RWPE2 (cell line): ENCODE measurements at regions not wholly inside any gene's neighbourhood (a gene's known extent, or its start where the extent isn't known, plus 50 kb on each side); places are given as distances from the start of the nearest gene placed in this dataset.

Source experiments
- ATAC-seq: fragments of 200-7000 bp; cut with Tn5 transposase; 3 replicates; pipeline ENCODE4 v1.9.1; 2021; ENCODE audit warnings: low read depth
- DNase-seq: peaks from one replicate; pipeline ENCODE4 v3.0.0-alpha.2; 2020; ENCODE audit warnings: low spot score
- H3K27ac ChIP-seq: fragments of 450-650 bp; 2 replicates; pipeline ENCODE4 v1.5.1; 2017; ENCODE audit warnings: mild to moderate bottlenecking; ENCODE audit not compliant: poor library complexity, severe bottlenecking
- H3K27me3 ChIP-seq: fragments of 250-450 bp; sonication (Bioruptor Pico); 2 replicates; pipeline ENCODE4 v1.5.1; 2021; ENCODE audit warnings: mild to moderate bottlenecking, moderate library complexity; ENCODE audit not compliant: insufficient read depth, poor library complexity, severe bottlenecking
- H3K36me3 ChIP-seq: fragments of 250-450 bp; sonication (Bioruptor Pico); 2 replicates; pipeline ENCODE4 v1.5.1; 2020; ENCODE audit warnings: low read depth, mild to moderate bottlenecking, moderate library complexity
- H3K4me1 ChIP-seq: fragments of 250-450 bp; sonication (Bioruptor Pico); 2 replicates; pipeline ENCODE4 v1.5.1; 2021; ENCODE audit warnings: mild to moderate bottlenecking, moderate library complexity; ENCODE audit not compliant: insufficient read depth, poor library complexity, severe bottlenecking
- H3K4me3 ChIP-seq: fragments of 250-450 bp; sonication (Bioruptor Pico); 2 replicates; pipeline ENCODE4 v1.5.1; 2021; ENCODE audit warnings: mild to moderate bottlenecking, moderate library complexity; ENCODE audit not compliant: severe bottlenecking
- H3K9me3 ChIP-seq: fragments of 250-450 bp; sonication (Bioruptor Pico); 2 replicates; pipeline ENCODE4 v1.5.1; 2021; ENCODE audit warnings: mild to moderate bottlenecking, moderate library complexity; ENCODE audit not compliant: severe bottlenecking
- TF ChIP-seq, protein P1 (sequence below): fragments of 450-650 bp; IDR thresholded peaks from one replicate; pipeline ENCODE4 v1.5.1; 2017; ENCODE audit warnings: mild to moderate bottlenecking, moderate library complexity; ENCODE audit not compliant: poor library complexity, severe bottlenecking

GRCh38 chr5:57386958-57387357, 95.7 kb downstream of the ACTBL2 start:
- no peak for DNase-seq
- no peak for ATAC-seq
- no peaks in the 10 kb centered on the region for H3K27me3 ChIP-seq
- TF ChIP-seq, protein P1, sequence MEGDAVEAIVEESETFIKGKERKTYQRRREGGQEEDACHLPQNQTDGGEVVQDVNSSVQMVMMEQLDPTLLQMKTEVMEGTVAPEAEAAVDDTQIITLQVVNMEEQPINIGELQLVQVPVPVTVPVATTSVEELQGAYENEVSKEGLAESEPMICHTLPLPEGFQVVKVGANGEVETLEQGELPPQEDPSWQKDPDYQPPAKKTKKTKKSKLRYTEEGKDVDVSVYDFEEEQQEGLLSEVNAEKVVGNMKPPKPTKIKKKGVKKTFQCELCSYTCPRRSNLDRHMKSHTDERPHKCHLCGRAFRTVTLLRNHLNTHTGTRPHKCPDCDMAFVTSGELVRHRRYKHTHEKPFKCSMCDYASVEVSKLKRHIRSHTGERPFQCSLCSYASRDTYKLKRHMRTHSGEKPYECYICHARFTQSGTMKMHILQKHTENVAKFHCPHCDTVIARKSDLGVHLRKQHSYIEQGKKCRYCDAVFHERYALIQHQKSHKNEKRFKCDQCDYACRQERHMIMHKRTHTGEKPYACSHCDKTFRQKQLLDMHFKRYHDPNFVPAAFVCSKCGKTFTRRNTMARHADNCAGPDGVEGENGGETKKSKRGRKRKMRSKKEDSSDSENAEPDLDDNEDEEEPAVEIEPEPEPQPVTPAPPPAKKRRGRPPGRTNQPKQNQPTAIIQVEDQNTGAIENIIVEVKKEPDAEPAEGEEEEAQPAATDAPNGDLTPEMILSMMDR = no peak
- H3K27ac ChIP-seq = no peak overlapping the region
- no peaks in the 10 kb centered on the region for H3K9me3 ChIP-seq
- no peaks in the 10 kb centered on the region for H3K36me3 ChIP-seq
- peaks cover 15% of the 10 kb centered on the region for H3K4me1 ChIP-seq
- no peak overlapping the region for H3K4me3 ChIP-seq

DNA sequence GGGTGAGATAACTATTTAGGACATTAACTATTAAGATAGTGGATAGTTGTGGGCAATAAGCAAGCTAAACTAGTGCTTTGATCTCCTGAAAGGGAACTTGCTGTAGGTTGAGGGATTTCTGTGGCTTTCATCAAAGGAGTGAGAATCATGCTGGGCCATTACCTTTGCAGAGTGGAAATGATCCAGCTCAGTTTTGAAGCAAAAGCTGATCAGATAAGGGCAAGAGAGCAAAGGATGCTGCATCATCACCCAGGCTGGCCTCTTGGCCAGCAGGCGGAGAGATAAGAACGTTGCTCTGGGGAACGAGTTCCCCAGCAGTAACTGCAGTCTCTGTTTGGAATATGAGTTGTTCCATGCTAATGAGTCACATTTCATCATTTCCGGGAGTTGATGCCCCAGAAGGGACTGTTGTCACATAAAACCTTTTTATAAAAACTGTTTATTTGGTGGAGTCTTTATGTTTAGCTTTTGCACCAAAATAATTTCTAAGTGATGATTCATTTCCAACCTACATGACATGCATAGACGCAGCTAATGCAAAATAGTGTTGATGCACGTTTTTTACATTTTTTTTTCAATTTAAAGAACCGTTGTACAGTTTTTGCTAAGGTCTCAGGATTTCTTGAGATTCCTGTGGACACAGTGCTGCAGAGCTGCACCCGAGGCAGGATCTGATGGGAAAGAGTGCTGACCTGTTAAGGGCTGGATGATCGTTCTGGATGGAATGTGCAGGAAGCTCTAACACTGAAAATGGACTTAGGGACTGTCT, 99.3 kb downstream of the ACTBL2 start:
- H3K27me3 ChIP-seq = no peaks in the 10 kb centered on the region
- peak overlapping the region; percentile 80 for H3K27ac ChIP-seq
- DNase-seq = no peak

GRCh38 chr5:57382655-57383054, 100.0 kb downstream of the ACTBL2 start:
- Histone ChIP-seq H3K4me3 (no peak overlapping the region), H3K27ac (peak overlapping the region; percentile 80), H3K36me3 (no peaks in the 10 kb centered on the region), H3K9me3 (no peaks in the 10 kb centered on the region), H3K4me1 (peaks cover 15% of the 10 kb centered on the region), H3K27me3 (no peaks in the 10 kb centered on the region)
- TF ChIP-seq, protein P1 = no peak
- ATAC-seq = no peak
- DNase-seq = no peak

More for the DNA sequence above, 99.3 kb downstream of the ACTBL2 start:
- no peak overlapping the region for H3K4me3 ChIP-seq
- peaks cover 15% of the 10 kb centered on the region for H3K4me1 ChIP-seq
- no peaks in the 10 kb centered on the region for H3K9me3 ChIP-seq
- no peaks in the 10 kb centered on the region for H3K36me3 ChIP-seq
- peak; percentile 91 for ATAC-seq
- TF ChIP-seq, protein P1 = peak; percentile 81

DNA sequence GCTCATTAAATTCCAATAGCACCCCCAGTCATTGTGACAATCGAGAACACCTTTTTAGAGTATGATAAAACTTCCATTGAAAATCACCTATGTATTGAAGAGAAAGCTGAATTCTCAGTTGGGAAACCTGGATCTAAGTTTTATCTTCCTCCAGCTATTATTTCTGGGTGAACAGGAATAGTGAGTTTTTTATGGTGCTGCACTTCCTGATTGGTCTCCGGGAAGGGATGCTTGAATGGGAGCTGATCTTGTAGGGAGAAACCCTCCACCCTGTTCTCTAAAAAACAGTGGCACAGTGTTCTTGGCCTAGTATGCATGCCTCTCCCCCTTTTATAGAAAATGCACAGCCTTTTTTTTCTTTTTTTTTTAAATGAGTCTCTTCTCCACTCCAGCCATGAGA, 112.2 kb downstream of the ACTBL2 start:
- Histone ChIP-seq H3K27me3 (no peaks in the 10 kb centered on the region), H3K4me3 (no peak overlapping the region), H3K9me3 (no peaks in the 10 kb centered on the region), H3K27ac (no peak overlapping the region), H3K4me1 (peaks cover 23% of the 10 kb centered on the region), H3K36me3 (no peaks in the 10 kb centered on the region)
- ATAC-seq (no peak), DNase-seq (no peak)
- TF ChIP-seq, protein P1 = no peak

DNA sequence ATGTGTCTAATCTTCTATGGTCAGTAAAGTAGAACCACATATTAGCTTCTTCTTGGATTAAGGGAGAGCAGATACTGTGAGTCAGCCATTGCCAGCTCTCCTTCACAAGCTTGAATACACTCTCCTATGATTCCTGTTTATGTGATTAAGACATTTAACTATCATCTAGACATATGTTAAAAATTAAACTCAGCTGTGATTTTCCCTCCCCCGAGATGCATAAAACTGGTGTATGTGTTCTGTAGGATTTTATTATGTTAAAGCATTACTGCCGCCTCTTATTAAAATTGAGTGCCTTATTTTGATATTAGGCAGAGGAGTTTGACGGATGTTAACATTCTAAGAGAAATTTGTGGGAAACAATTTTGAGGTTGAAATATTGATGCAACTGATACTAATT, 114.6 kb downstream of the ACTBL2 start:
- DNase-seq (no peak), ATAC-seq (no peak)
- no peaks in the 10 kb centered on the region for H3K36me3 ChIP-seq
- peak overlapping the region; percentile 69 for H3K27ac ChIP-seq
- H3K27me3 ChIP-seq = no peaks in the 10 kb centered on the region
- no peaks in the 10 kb centered on the region for H3K9me3 ChIP-seq
- H3K4me3 ChIP-seq = no peak overlapping the region
- TF ChIP-seq, protein P1 = no peak
- H3K4me1 ChIP-seq = peaks cover 27% of the 10 kb centered on the region
